ENCODE measurements at regions not wholly inside any gene's neighbourhood (a gene's known extent, or its start where the extent isn't known, plus 50 kb on each side); places are given as distances from the start of the nearest gene placed in this dataset.

DNA sequence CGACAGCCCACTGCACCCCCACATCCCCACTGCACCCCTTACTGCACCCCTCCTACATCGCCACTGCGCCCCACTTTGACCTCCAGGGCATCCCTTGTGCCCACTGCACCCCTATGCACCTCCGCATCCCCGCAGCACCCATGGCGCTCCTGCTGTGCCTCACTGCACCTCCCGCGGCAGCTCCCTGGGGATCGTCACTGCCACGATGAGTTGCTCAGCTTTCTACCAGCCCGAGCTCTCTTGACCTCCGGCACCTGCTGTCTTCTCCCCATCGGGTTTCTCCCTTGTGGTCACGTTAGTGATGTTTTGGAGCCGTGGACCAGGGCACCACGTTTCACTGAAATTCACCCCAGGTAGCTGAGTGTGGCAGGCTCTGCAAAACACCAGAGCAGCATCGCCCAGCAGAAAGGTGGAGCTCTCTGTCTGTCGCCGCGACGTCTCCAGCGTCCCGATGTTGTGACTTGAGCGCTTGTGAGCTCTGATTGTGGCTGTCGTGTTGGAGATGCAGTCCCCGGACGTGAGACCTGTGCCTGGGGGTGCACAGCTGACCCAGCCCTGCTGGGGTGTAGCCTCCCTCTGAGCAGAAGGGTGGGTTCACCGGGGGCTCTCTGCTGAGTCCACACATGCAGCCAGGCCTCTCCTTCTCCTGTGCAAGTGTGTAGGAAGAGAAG lies 147.7 kb downstream of the DNAJB6 start:
- no peak for TF ChIP-seq ZC3H10 (CRISPR knock-in tag; IDR thresholded peaks at IDR 0.05)
- no peak for TF ChIP-seq SNAI2 (CRISPR knock-in tag; IDR thresholded peaks at IDR 0.05)
- no peak for TF ChIP-seq ZNF70 (CRISPR knock-in tag; IDR thresholded peaks at IDR 0.05)
